Natural killer cell treated with Interleukin-12 subunit alpha and Interleukin-12 subunit beta and Interleukin-15 and Interleukin-18, amount 100 ng/mL, for 72 hours (primary cell): ENCODE measurements at regions not wholly inside any gene's neighbourhood (a gene's known extent, or its start where the extent isn't known, plus 50 kb on each side); places are given as distances from the start of the nearest gene placed in this dataset.
A peak's percentile ranks its signal among the peaks of the same experiment; 100 is the strongest.
"Not testable (repeated sequence)": the region's sequence is repeated elsewhere in the genome, so short reads cannot be mapped to it uniquely, and the experiment has no call there.

ENCODE experiments used
- ATAC-seq, 2 donors: fragments of 150-1000 bp; cut with Tn5 transposase in 1 of 2; sonication (Bioruptor Pico), chemical (Tn5 transposase) in 1 of 2; 2 replicates each; pipeline ENCODE4 v1.10.0; 2021
- DNase-seq: peaks from one replicate; pipeline ENCODE4 v3.0.0; 2022; ENCODE audit warnings: low spot score
- H3K27ac Mint-ChIP-seq, 2 donors: 1 replicate in 1 of 2; 2 replicates in 1 of 2; pipeline ENCODE4 v1.8.0; 2022; ENCODE audit warnings: mixed read lengths in 2 of 2, mild to moderate bottlenecking in 1 of 2, moderate library complexity in 1 of 2
- H3K27me3 Mint-ChIP-seq, 2 donors: 1 replicate in 1 of 2; 2 replicates in 1 of 2; pipeline ENCODE4 v1.8.0; 2022; ENCODE audit warnings: mixed read lengths in 2 of 2
- H3K36me3 Mint-ChIP-seq: one replicate; pipeline ENCODE4 v1.8.0; 2022; ENCODE audit warnings: mixed read lengths
- H3K4me1 Mint-ChIP-seq, 2 donors: 1 replicate in 1 of 2; 2 replicates in 1 of 2; pipeline ENCODE4 v1.8.0; 2022; ENCODE audit warnings: low read depth in 2 of 2, mixed read lengths in 2 of 2, mild to moderate bottlenecking in 1 of 2
- H3K4me3 Mint-ChIP-seq: one replicate; pipeline ENCODE4 v1.8.0; 2022; ENCODE audit warnings: mixed read lengths
- H3K9me3 Mint-ChIP-seq: 2 replicates; pipeline ENCODE4 v1.8.0; 2022; ENCODE audit warnings: mixed read lengths

- not testable (repeated sequence) for H3K36me3 Mint-ChIP-seq, ATAC-seq, DNase-seq, H3K4me1 Mint-ChIP-seq, H3K4me3 Mint-ChIP-seq, H3K27me3 Mint-ChIP-seq, H3K27ac Mint-ChIP-seq, H3K9me3 Mint-ChIP-seq
Observed at GRCh38 chr17:20668868-20669267, 89.3 kb downstream of the CDRT15L2 start.

DNA sequence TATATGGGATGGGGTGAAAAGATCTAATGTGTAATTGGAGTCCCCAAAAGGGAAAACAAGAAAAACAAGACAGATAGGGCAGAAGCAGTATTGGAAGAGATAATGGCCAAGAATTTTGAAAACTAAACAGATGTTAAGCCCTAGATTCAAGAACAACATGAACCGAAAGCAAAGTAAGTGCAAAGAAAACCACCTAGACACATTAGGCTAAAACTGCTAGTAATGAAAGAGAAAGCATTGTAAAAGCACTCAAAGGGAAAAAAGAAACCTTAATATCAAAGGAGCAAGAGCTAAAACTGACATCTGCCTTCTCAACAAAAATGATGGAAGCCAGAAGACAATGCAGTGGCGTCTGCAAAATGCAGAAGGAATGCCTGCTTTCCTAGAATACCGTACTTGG, 91.0 kb downstream of the CDRT15L2 start:
- not testable (repeated sequence) for H3K4me3 Mint-ChIP-seq, DNase-seq, H3K27me3 Mint-ChIP-seq, H3K9me3 Mint-ChIP-seq, H3K4me1 Mint-ChIP-seq, H3K36me3 Mint-ChIP-seq, H3K27ac Mint-ChIP-seq
- peak in 1 of 2 donors; percentile 28 for ATAC-seq

DNA sequence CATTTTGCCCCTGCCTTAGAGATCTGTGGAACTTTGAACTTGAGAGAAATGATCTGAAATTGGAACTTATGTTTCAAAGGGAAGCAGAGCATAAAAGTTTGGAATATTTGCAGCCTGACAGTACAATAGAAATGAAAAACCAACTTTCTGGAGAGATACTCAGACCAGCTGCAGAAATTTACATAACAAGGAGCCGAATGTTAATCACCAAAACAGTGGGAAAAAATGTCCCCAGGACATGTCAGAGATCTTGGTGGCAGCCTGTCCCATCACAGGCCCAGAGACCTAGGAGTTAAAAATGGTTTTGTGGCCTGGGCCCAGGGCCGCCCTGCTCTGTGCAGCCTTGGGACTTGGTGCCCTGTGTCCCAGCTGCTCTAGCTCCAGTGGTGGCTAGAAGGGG, 94.8 kb downstream of the CDRT15L2 start:
- H3K4me3 Mint-ChIP-seq, H3K27me3 Mint-ChIP-seq, DNase-seq, H3K27ac Mint-ChIP-seq, ATAC-seq, H3K36me3 Mint-ChIP-seq, H3K9me3 Mint-ChIP-seq: not testable (repeated sequence)
- peaks cover 7 to 13% of the 10 kb centered on the region in 2 donors for H3K4me1 Mint-ChIP-seq

DNA sequence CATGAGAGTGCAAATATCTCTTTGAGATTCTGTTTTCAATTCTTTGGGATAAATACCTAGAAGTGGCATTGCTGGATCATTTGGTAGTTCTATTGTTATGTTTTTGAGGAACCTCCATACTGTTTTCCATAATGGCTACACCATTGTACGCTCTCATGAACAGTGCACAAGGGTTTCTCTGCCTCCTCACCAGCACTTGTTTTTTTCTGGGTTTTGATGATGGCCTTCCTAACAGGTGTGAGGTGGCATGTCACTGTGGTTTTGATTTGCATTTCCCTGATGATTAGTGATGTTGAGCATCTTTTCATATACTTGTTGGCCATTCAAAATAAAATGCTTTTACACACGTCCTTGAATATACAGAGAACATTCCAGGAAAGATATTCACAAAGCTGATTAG, 96.2 kb downstream of the CDRT15L2 start:
- DNase-seq, H3K36me3 Mint-ChIP-seq, H3K27ac Mint-ChIP-seq, ATAC-seq, H3K9me3 Mint-ChIP-seq, H3K27me3 Mint-ChIP-seq, H3K4me3 Mint-ChIP-seq: not testable (repeated sequence)
- peaks cover 11 to 15% of the 10 kb centered on the region in 2 donors for H3K4me1 Mint-ChIP-seq

DNA sequence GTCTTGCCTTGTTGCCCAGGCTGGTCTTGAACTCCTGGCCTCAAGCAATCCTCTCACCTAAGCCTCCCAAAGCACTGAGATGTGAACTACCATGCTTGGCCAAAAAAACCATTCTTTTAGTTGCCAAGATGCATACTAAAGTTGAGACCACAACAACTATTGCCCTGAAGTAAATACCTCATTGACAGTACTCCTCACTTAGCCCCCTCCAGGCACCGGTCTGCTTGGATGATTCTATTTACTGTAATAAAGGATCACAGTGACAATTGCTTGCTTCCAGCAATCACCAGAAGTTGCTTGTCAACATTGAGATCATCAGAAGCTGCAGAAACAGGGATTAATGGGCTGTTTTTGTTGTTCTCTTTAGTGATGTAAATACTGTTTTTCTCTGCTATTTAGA, 97.1 kb downstream of the CDRT15L2 start:
- not testable (repeated sequence) for H3K27ac Mint-ChIP-seq, H3K9me3 Mint-ChIP-seq, H3K27me3 Mint-ChIP-seq, H3K4me3 Mint-ChIP-seq, DNase-seq, ATAC-seq, H3K36me3 Mint-ChIP-seq
- peaks cover 11 to 15% of the 10 kb centered on the region in 2 donors for H3K4me1 Mint-ChIP-seq

GRCh38 chr17:20677469-20677868, 97.9 kb downstream of the CDRT15L2 start:
- not testable (repeated sequence) for H3K9me3 Mint-ChIP-seq, ATAC-seq, H3K36me3 Mint-ChIP-seq, DNase-seq, H3K4me3 Mint-ChIP-seq, H3K27me3 Mint-ChIP-seq
- peak overlapping the region in 1 of 2 donors; percentile 50 for H3K27ac Mint-ChIP-seq
- peaks cover 11 to 15% of the 10 kb centered on the region in 2 donors for H3K4me1 Mint-ChIP-seq

DNA sequence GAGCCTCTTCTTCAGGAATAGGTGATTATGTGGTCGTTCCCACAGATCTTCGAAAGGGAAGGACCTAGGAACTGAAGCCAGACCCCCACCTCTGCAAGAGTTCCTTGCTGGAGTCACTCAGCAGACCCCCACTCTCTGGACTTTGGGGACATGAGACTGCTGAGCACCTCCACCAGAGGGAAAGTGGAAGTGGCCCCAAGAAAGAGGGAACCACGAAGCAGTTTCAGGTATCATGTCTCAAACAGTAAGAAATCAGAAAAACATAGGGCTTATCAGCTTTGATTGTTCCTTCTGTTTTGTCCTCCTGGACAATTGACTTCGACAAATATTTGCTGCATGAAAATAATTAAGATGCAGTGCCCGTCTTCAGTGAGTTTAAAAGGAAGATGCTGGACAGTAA, 98.9 kb downstream of the CDRT15L2 start:
- not testable (repeated sequence) for H3K27ac Mint-ChIP-seq, DNase-seq, H3K27me3 Mint-ChIP-seq, H3K9me3 Mint-ChIP-seq, H3K4me3 Mint-ChIP-seq, H3K36me3 Mint-ChIP-seq, ATAC-seq
- peaks cover 11 to 15% of the 10 kb centered on the region in 2 donors for H3K4me1 Mint-ChIP-seq

- ATAC-seq, H3K36me3 Mint-ChIP-seq, H3K4me3 Mint-ChIP-seq, H3K27me3 Mint-ChIP-seq, H3K27ac Mint-ChIP-seq, H3K9me3 Mint-ChIP-seq, DNase-seq: not testable (repeated sequence)
- H3K4me1 Mint-ChIP-seq: peaks cover 9 to 11% of the 10 kb centered on the region in 2 donors
Observed at GRCh38 chr17:20681746-20682722, 102.5 kb downstream of the CDRT15L2 start.

- H3K4me1 Mint-ChIP-seq, DNase-seq, H3K36me3 Mint-ChIP-seq, H3K27me3 Mint-ChIP-seq, H3K27ac Mint-ChIP-seq, ATAC-seq, H3K4me3 Mint-ChIP-seq, H3K9me3 Mint-ChIP-seq: not testable (repeated sequence)
Observed at GRCh38 chr17:20683651-20684229, 104.2 kb downstream of the CDRT15L2 start.

- not testable (repeated sequence) for DNase-seq, H3K9me3 Mint-ChIP-seq, ATAC-seq, H3K27ac Mint-ChIP-seq, H3K36me3 Mint-ChIP-seq, H3K4me3 Mint-ChIP-seq, H3K27me3 Mint-ChIP-seq, H3K4me1 Mint-ChIP-seq
Observed at GRCh38 chr17:20684975-20685374, 105.5 kb downstream of the CDRT15L2 start.

DNA sequence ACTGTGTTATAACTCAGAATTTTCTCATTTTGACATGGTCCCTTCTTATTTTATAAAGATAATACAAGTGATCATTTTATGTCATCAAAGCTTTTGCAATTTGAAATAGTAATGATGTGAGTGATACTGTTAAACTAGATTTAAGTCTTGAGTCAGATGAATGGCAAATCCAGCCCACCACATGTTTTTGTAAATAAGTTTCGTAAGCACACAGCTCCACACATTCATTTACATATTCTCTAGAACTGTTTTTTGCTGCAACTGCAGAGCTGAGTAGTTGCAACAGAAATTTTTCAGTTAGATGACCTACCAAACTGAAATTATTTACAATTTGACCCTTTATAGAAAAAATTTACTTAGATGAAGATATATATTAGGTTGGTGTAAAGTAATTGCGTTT, 108.1 kb downstream of the CDRT15L2 start:
- H3K27ac Mint-ChIP-seq, H3K4me3 Mint-ChIP-seq, H3K4me1 Mint-ChIP-seq, ATAC-seq, DNase-seq, H3K36me3 Mint-ChIP-seq, H3K27me3 Mint-ChIP-seq, H3K9me3 Mint-ChIP-seq: not testable (repeated sequence)

- H3K4me3 Mint-ChIP-seq, ATAC-seq, H3K36me3 Mint-ChIP-seq, H3K27me3 Mint-ChIP-seq, H3K9me3 Mint-ChIP-seq, DNase-seq, H3K27ac Mint-ChIP-seq: not testable (repeated sequence)
- peaks cover 6 to 11% of the 10 kb centered on the region in 2 donors for H3K4me1 Mint-ChIP-seq
Observed at GRCh38 chr17:20689170-20689749, 109.7 kb downstream of the CDRT15L2 start.

DNA sequence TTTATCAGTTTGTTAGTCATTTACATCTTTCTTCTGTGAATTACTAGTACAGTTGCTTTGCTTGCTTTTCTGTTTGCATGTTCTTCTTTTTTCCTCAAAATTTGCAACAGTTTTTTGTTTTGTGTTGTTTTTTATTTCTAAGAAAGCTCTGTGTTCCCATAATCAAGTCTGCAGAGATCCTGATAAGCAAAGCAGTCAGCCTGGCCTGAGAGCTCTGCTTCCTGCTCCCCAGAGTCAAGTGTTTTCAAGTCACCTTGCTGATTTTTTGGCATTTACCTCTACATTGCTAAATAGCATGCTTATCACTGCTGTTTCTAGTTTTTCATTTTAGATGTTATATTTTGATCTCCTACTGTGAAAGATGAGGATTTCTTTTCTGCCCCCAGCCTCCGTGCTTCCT, 113.2 kb downstream of the CDRT15L2 start:
- H3K36me3 Mint-ChIP-seq, H3K27me3 Mint-ChIP-seq, H3K9me3 Mint-ChIP-seq, DNase-seq, H3K27ac Mint-ChIP-seq, ATAC-seq, H3K4me3 Mint-ChIP-seq: not testable (repeated sequence)
- peaks cover 13 to 28% of the 10 kb centered on the region in 2 donors for H3K4me1 Mint-ChIP-seq

DNA sequence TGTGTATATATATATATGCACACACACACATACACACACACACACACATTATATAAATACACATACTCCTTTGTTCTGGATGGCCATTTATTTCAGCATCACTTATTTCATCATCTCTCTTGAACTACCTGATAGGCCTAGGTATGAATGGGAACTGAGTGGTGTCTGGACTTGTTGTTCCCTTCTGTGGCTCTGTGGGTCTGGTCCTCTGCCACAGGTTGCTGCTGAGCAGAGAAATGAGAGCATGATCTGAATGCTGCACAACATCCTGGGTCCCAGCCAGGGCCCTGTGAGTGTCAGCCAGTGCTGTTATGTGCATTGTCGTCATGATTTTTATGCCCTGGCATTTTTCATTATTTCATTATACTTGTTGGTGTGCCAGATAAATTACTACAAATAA, 116.3 kb downstream of the CDRT15L2 start:
- peaks cover 44 to 51% of the 10 kb centered on the region in 2 donors for H3K4me1 Mint-ChIP-seq
- peak overlapping the region in 1 of 2 donors; percentile 62 for H3K27ac Mint-ChIP-seq
- H3K4me3 Mint-ChIP-seq, H3K27me3 Mint-ChIP-seq, DNase-seq, H3K9me3 Mint-ChIP-seq, ATAC-seq, H3K36me3 Mint-ChIP-seq: not testable (repeated sequence)
